GM12875 (cell line): ENCODE measurements at regions not wholly inside any gene's neighbourhood (a gene's known extent, or its start where the extent isn't known, plus 50 kb on each side); places are given as distances from the start of the nearest gene placed in this dataset.
"Not testable (repeated sequence)": the region's sequence is repeated elsewhere in the genome, so short reads cannot be mapped to it uniquely, and the experiment has no call there.

Source experiments
- H3K4me3 ChIP-seq: one replicate; pipeline ENCODE4 v1.5.1; 2011; ENCODE audit warnings: low read depth, low read length, control low read depth
- CTCF ChIP-seq: IDR thresholded peaks from 2 replicates; pipeline ENCODE4 v1.5.1; 2011; ENCODE audit warnings: low read depth, mild to moderate bottlenecking, control low read depth, inconsistent platforms, low read length, moderate library complexity, borderline replicate concordance; ENCODE audit not compliant: insufficient read depth

GRCh38 chr2:89825034-89825433 lies 1133.6 kb downstream of the RPIA start:
- H3K4me3 ChIP-seq: no peak overlapping the region
- no peak for TF ChIP-seq CTCF

- not testable (repeated sequence) for H3K4me3 ChIP-seq
These were observed 1135.3 kb downstream of the RPIA start for GRCh38 chr2:89826741-89827140.

- H3K4me3 ChIP-seq: not testable (repeated sequence)
These were observed 1136.4 kb downstream of the RPIA start for GRCh38 chr2:89827829-89828228.

GRCh38 chr2:89828416-89828815 lies 1136.9 kb downstream of the RPIA start:
- not testable (repeated sequence) for H3K4me3 ChIP-seq

GRCh38 chr2:89828961-89829631 lies 1137.6 kb downstream of the RPIA start:
- not testable (repeated sequence) for H3K4me3 ChIP-seq

GRCh38 chr2:89829828-89830227 lies 1138.4 kb downstream of the RPIA start:
- H3K4me3 ChIP-seq: no peak overlapping the region

GRCh38 chr2:89830341-89831218 lies 1139.1 kb downstream of the RPIA start:
- not testable (repeated sequence) for H3K4me3 ChIP-seq

More at GRCh38 chr2:89829828-89830227, 1138.4 kb downstream of the RPIA start:
- TF ChIP-seq CTCF: no peak

GRCh38 chr2:89831641-89832498 lies 1140.4 kb downstream of the RPIA start:
- TF ChIP-seq CTCF: no peak
- H3K4me3 ChIP-seq: no peak overlapping the region

GRCh38 chr2:89833116-89833779 lies 1141.8 kb downstream of the RPIA start:
- no peak overlapping the region for H3K4me3 ChIP-seq

More at GRCh38 chr2:89833116-89833779, 1141.8 kb downstream of the RPIA start:
- no peak for TF ChIP-seq CTCF
